ENCODE measurements at regions not wholly inside any gene's neighbourhood (a gene's known extent, or its start where the extent isn't known, plus 50 kb on each side); places are given as distances from the start of the nearest gene placed in this dataset.

GRCh38 chr9:13459071-13459470 is 179.6 kb upstream of the MPDZ start:
- DNase-seq (ENCODE audit: low read depth, low spot score): no peak
- no peak overlapping the region for H3K4me3 ChIP-seq (ENCODE audit: control insufficient read depth in 2 of 3, extremely low read depth in 1 of 3, insufficient read depth in 2 of 3, low read depth in 1 of 3, low read length in 3 of 3)
- H3K27me3 ChIP-seq (ENCODE audit: control insufficient read depth, extremely low read depth, insufficient read depth, low read length): no peaks in the 10 kb centered on the region
- H3K9me1 ChIP-seq (ENCODE audit: control insufficient read depth, extremely low read depth, insufficient read depth, low read length): no peaks in the 10 kb centered on the region
- TF ChIP-seq CTCF (optimal IDR thresholded peaks at IDR 0.05 in 1 of 3, IDR thresholded peaks at IDR 0.05 in 1 of 3, conservative IDR thresholded peaks at IDR 0.05 in 1 of 3; ENCODE audit: extremely low read depth in 1 of 3, insufficient read depth in 2 of 3, low read length in 3 of 3): no peak
- no peak for TF ChIP-seq EZH2 (IDR thresholded peaks at IDR 0.05; ENCODE audit: low read length)
- FAIRE-seq: no peak
- dilution Hi-C loops (cut with MboI; ENCODE audit: extremely low pct_ligation_motif_present, low sequenced_read_pairs): no loop called here
- H3K4me1 ChIP-seq (ENCODE audit: control insufficient read depth, extremely low read depth, insufficient read depth, low read length): no peaks in the 10 kb centered on the region
- no peak overlapping the region for H3K9ac ChIP-seq (ENCODE audit: control insufficient read depth, extremely low read depth, insufficient read depth, low read length)
- H3K9me3 ChIP-seq (ENCODE audit: control insufficient read depth, low read depth, low read length): no peaks in the 10 kb centered on the region
- no peaks in the 10 kb centered on the region for H3K79me2 ChIP-seq (ENCODE audit: control insufficient read depth, insufficient read depth, low read length)
- H3K36me3 ChIP-seq (ENCODE audit: control insufficient read depth in 2 of 2, extremely low read depth in 1 of 2, insufficient read depth in 2 of 2, low read length in 2 of 2): no peaks in the 10 kb centered on the region
- H2AFZ ChIP-seq (ENCODE audit: control insufficient read depth, low read length): no peak overlapping the region
- H3K4me2 ChIP-seq (ENCODE audit: control insufficient read depth, extremely low read depth, insufficient read depth, low read depth, low read length): no peak overlapping the region
- H4K20me1 ChIP-seq (ENCODE audit: control insufficient read depth, extremely low read depth, insufficient read depth, low read length): no peaks in the 10 kb centered on the region
- no peak overlapping the region for H3K27ac ChIP-seq (ENCODE audit: control insufficient read depth, insufficient read depth, low read length)

- dilution Hi-C loops (cut with MboI; ENCODE audit: extremely low pct_ligation_motif_present, low sequenced_read_pairs): no loop called here
- no peak overlapping the region for H3K27ac ChIP-seq (ENCODE audit: control insufficient read depth, insufficient read depth, low read length)
Measured at GRCh38 chr9:13457795-13458194, 178.3 kb upstream of the MPDZ start.

More at GRCh38 chr9:13457795-13458194, 178.3 kb upstream of the MPDZ start:
- FAIRE-seq (no peak), DNase-seq (ENCODE audit: low read depth, low spot score) (no peak)
- TF ChIP-seq EZH2 (IDR thresholded peaks at IDR 0.05; ENCODE audit: low read length) (no peak), CTCF (optimal IDR thresholded peaks at IDR 0.05 in 1 of 3, IDR thresholded peaks at IDR 0.05 in 1 of 3, conservative IDR thresholded peaks at IDR 0.05 in 1 of 3; ENCODE audit: extremely low read depth in 1 of 3, insufficient read depth in 2 of 3, low read length in 3 of 3) (no peak)
- H3K9me3 ChIP-seq (ENCODE audit: control insufficient read depth, low read depth, low read length): no peaks in the 10 kb centered on the region
- no peaks in the 10 kb centered on the region for H3K4me1 ChIP-seq (ENCODE audit: control insufficient read depth, extremely low read depth, insufficient read depth, low read length)
- no peak overlapping the region for H2AFZ ChIP-seq (ENCODE audit: control insufficient read depth, low read length)
- no peaks in the 10 kb centered on the region for H4K20me1 ChIP-seq (ENCODE audit: control insufficient read depth, extremely low read depth, insufficient read depth, low read length)
- H3K27me3 ChIP-seq (ENCODE audit: control insufficient read depth, extremely low read depth, insufficient read depth, low read length): no peaks in the 10 kb centered on the region
- H3K4me2 ChIP-seq (ENCODE audit: control insufficient read depth, extremely low read depth, insufficient read depth, low read depth, low read length): no peak overlapping the region
- no peak overlapping the region for H3K9ac ChIP-seq (ENCODE audit: control insufficient read depth, extremely low read depth, insufficient read depth, low read length)
- H3K79me2 ChIP-seq (ENCODE audit: control insufficient read depth, insufficient read depth, low read length): no peaks in the 10 kb centered on the region
- no peaks in the 10 kb centered on the region for H3K9me1 ChIP-seq (ENCODE audit: control insufficient read depth, extremely low read depth, insufficient read depth, low read length)
- H3K36me3 ChIP-seq (ENCODE audit: control insufficient read depth in 2 of 2, extremely low read depth in 1 of 2, insufficient read depth in 2 of 2, low read length in 2 of 2): no peaks in the 10 kb centered on the region
- no peak overlapping the region for H3K4me3 ChIP-seq (ENCODE audit: control insufficient read depth in 2 of 3, extremely low read depth in 1 of 3, insufficient read depth in 2 of 3, low read depth in 1 of 3, low read length in 3 of 3)

All from keratinocyte (primary cell).